HCT116 (cell line): ENCODE measurements at regions not wholly inside any gene's neighbourhood (a gene's known extent, or its start where the extent isn't known, plus 50 kb on each side); places are given as distances from the start of the nearest gene placed in this dataset.

Experiments
- ATAC-seq: fragments of 200-7000 bp; cut with Tn5 transposase; 2 replicates; pipeline ENCODE4 v1.9.1; 2020; ENCODE audit warnings: mild to moderate bottlenecking, moderate library complexity
- BruUV-seq: library from RNA; stranded (reverse); fragments of 400-500 nt; replicated peaks from 2 replicates; lab custom pipeline; 2021; lab: Mats Ljungman, UMichigan
- CTCF ChIA-PET: fragments of 300-600 bp; sonication (Branson Sonifier 250); formaldehyde crosslinking; loops from one replicate; lab custom pipeline; 2021; ENCODE audit warnings: antibody characterized with exemption; lab: Charles Lee
- POLR2A ChIA-PET: fragments of 300-600, 350-600 bp; sonication (Branson Sonifier 250); formaldehyde crosslinking; loops from one replicate; lab custom pipeline; 2021; ENCODE audit warnings: antibody characterized with exemption; lab: Charles Lee
- RAD21 ChIA-PET, 2 experiments: fragments of 300-600 bp; sonication (Branson Sonifier 250); formaldehyde crosslinking; loops; one replicate each; lab custom pipeline; 2023; ENCODE audit warnings: low total read pairs in 2 of 2; ENCODE audit not compliant: uncharacterized antibody in 2 of 2, unreplicated experiment in 2 of 2, low non-redundant PET in 1 of 2; lab: Charles Lee
- DNase-seq: peaks from one replicate; pipeline ENCODE4 v3.0.0-alpha.2; 2010; ENCODE audit warnings: low read depth, low spot score
- H2AFZ ChIP-seq: fragments of 200-600 bp; shearing (Covaris generic), sonication (generic); 2 replicates; pipeline ENCODE4 v1.6.1; 2017; ENCODE audit warnings: low read depth, mixed run types, mixed read lengths, antibody characterized with exemption, low read length; ENCODE audit not compliant: poor library complexity, severe bottlenecking
- H3K27ac ChIP-seq: 2 replicates; pipeline ENCODE4 v1.5.1; 2012; ENCODE audit warnings: low read depth, low read length
- H3K27me3 ChIP-seq: fragments of 200-600 bp; sonication (generic); 2 replicates; pipeline ENCODE4 v1.6.1; 2016; ENCODE audit warnings: mixed run types, low read length, mixed read lengths; ENCODE audit not compliant: insufficient read depth
- H3K36me3 ChIP-seq, 2 experiments: fragments of 200-500 bp in 1 of 2; fragments of 200-600 bp in 1 of 2; sonication (Bioruptor generic) in 1 of 2; sonication (generic) in 1 of 2; 2 replicates each; pipeline versions ENCODE4 v1.5.1 to v1.6.1; 2014 to 2016; ENCODE audit warnings: low read length in 2 of 2, inconsistent platforms in 1 of 2, mixed read lengths in 1 of 2, mixed run types in 1 of 2; ENCODE audit not compliant: insufficient read depth in 2 of 2, control insufficient read depth in 1 of 2
- H3K4me1 ChIP-seq, 2 experiments: fragments of 200-600 bp in 1 of 2; sonication (generic) in 1 of 2; 2 replicates each; pipeline versions ENCODE4 v1.5.1 to v1.6.1; 2012 to 2017; ENCODE audit warnings: low read length in 2 of 2, inconsistent platforms in 1 of 2, mild to moderate bottlenecking in 1 of 2, mixed read lengths in 1 of 2, mixed run types in 1 of 2, moderate library complexity in 1 of 2; ENCODE audit not compliant: insufficient read depth in 2 of 2, control insufficient read depth in 1 of 2
- H3K4me2 ChIP-seq: fragments of 200-600 bp; sonication (generic); 2 replicates; pipeline ENCODE4 v1.6.1; 2017; ENCODE audit warnings: mixed run types, low read length, mixed read lengths
- H3K4me3 ChIP-seq, 2 experiments: fragments of 200-600 bp in 1 of 2; sonication (generic) in 1 of 2; replicated peaks in 1 of 2; 2 replicates each; pipeline ENCODE4 v1.5.1; 2011 to 2016; ENCODE audit warnings: low read length in 2 of 2, control low read depth in 1 of 2, low read depth in 1 of 2, mild to moderate bottlenecking in 1 of 2, mixed read lengths in 1 of 2, mixed run types in 1 of 2
- H3K79me2 ChIP-seq: fragments of 200-600 bp; sonication (generic); 2 replicates; pipeline ENCODE4 v1.6.1; 2017; ENCODE audit warnings: mild to moderate bottlenecking, mixed run types, low read length, moderate library complexity, mixed read lengths; ENCODE audit not compliant: insufficient read depth
- H3K9ac ChIP-seq: fragments of 200-600 bp; sonication (generic); 2 replicates; pipeline ENCODE4 v1.6.1; 2016; ENCODE audit warnings: low read length, mixed read lengths
- H3K9me2 ChIP-seq: fragments of 200-600 bp; sonication (generic), shearing (Covaris generic); 2 replicates; pipeline ENCODE4 v1.6.1; 2017; ENCODE audit warnings: mixed run types, mild to moderate bottlenecking, moderate library complexity; ENCODE audit not compliant: insufficient read depth
- H3K9me3 ChIP-seq, 2 experiments: fragments of 200-500 bp in 1 of 2; fragments of 200-600 bp in 1 of 2; sonication (Bioruptor generic) in 1 of 2; sonication (generic) in 1 of 2; 2 replicates each; pipeline ENCODE4 v1.6.1; 2014 to 2017; ENCODE audit warnings: low read length in 2 of 2, mixed read lengths in 2 of 2, inconsistent platforms in 1 of 2, low read depth in 1 of 2, mild to moderate bottlenecking in 1 of 2, mixed run types in 1 of 2, moderate library complexity in 1 of 2; ENCODE audit not compliant: control insufficient read depth in 1 of 2, insufficient read depth in 1 of 2
- H4K20me1 ChIP-seq: fragments of 200-600 bp; sonication (generic), shearing (Covaris generic); 2 replicates; pipeline ENCODE4 v1.6.1; 2017; ENCODE audit warnings: mixed run types, mild to moderate bottlenecking, moderate library complexity; ENCODE audit not compliant: insufficient read depth
- ATF3 ChIP-seq: IDR thresholded peaks from 2 replicates; pipeline ENCODE4 v1.6.1; 2012
- CEBPB ChIP-seq: IDR thresholded peaks from 2 replicates; pipeline ENCODE4 v1.6.1; 2012; ENCODE audit warnings: low read depth
- CTCF ChIP-seq, 3 experiments: fragments of 200-600 bp in 1 of 3; sonication (generic) in 1 of 3; IDR thresholded peaks in 2 of 3; conservative IDR thresholded peaks in 1 of 3; 2 replicates each; pipeline ENCODE4 v1.5.1; 2012 to 2017; ENCODE audit warnings: low read depth in 2 of 3, low read length in 2 of 3, antibody characterized with exemption in 1 of 3, borderline replicate concordance in 1 of 3, control low read depth in 1 of 3, mild to moderate bottlenecking in 1 of 3, mixed read lengths in 1 of 3, mixed run types in 1 of 3, moderate library complexity in 1 of 3; ENCODE audit not compliant: insufficient read depth in 1 of 3
- EGR1 ChIP-seq: IDR thresholded peaks from 2 replicates; pipeline ENCODE4 v1.6.1; 2012; ENCODE audit warnings: low read depth
- EZH2 ChIP-seq: fragments of 200-600 bp; sonication (generic); IDR thresholded peaks from 2 replicates; pipeline ENCODE4 v1.6.1; 2017; ENCODE audit warnings: antibody characterized with exemption, mixed run types
- FOSL1 ChIP-seq: IDR thresholded peaks from 2 replicates; pipeline ENCODE4 v1.6.1; 2012; ENCODE audit warnings: low read depth
- MAX ChIP-seq: IDR thresholded peaks from 2 replicates; pipeline ENCODE4 v1.6.1; 2012
- POLR2AphosphoS5 ChIP-seq: IDR thresholded peaks from 2 replicates; pipeline ENCODE4 v1.6.1; 2011; ENCODE audit warnings: mild to moderate bottlenecking, low read depth, low read length, moderate library complexity
- RAD21 ChIP-seq: IDR thresholded peaks from 2 replicates; pipeline ENCODE4 v1.6.1; 2012; ENCODE audit warnings: low read depth, mild to moderate bottlenecking
- SRF ChIP-seq: IDR thresholded peaks from 2 replicates; pipeline ENCODE4 v1.6.1; 2012; ENCODE audit warnings: low read depth
- ZNF274 ChIP-seq: fragments of 200-500 bp; sonication (Bioruptor generic); IDR thresholded peaks from 2 replicates; pipeline ENCODE4 v1.6.1; 2014; ENCODE audit warnings: mild to moderate bottlenecking, low read depth, low read length, inconsistent platforms
- intact Hi-C: fragments of 100-400 bp; cut with micrococcal nuclease; formaldehyde crosslinking; loops from 2 replicates; pipeline ENCODE4 v1.10.0; 2022

GRCh38 chr7:38057829-38058228, 120.2 kb upstream of the STARD3NL start (continued):
- no peak for TF ChIP-seq CTCF (IDR thresholded peaks at IDR 0.05 in 2 of 3, conservative IDR thresholded peaks at IDR 0.05 in 1 of 3; ENCODE audit: borderline replicate concordance in 1 of 3, insufficient read depth in 1 of 3, low read depth in 2 of 3, low read length in 2 of 3)
- no peak for TF ChIP-seq ATF3
- no peak for TF ChIP-seq ZNF274
- TF ChIP-seq POLR2AphosphoS5 = no peak
- TF ChIP-seq SRF = no peak
- TF ChIP-seq EGR1 = no peak
- no peak for TF ChIP-seq EZH2
- no peak for TF ChIP-seq RAD21
- no peak for TF ChIP-seq CEBPB
- no peak for TF ChIP-seq MAX
- no peak for TF ChIP-seq FOSL1

- H4K20me1 ChIP-seq = no peaks in the 10 kb centered on the region
- ATAC-seq (no peak), DNase-seq (no peak)
- H3K4me3 ChIP-seq = no peak overlapping the region
- no peak overlapping the region for H3K27ac ChIP-seq
- H3K9ac ChIP-seq = no peak overlapping the region
- H3K4me2 ChIP-seq = no peak overlapping the region
- H3K27me3 ChIP-seq = no peaks in the 10 kb centered on the region; the same call in 1 of the 2 replicates
- no TSS peak for BruUV-seq
- no peak overlapping the region for H2AFZ ChIP-seq
- no peaks in the 10 kb centered on the region for H3K36me3 ChIP-seq
- ChIA-PET CTCF (interaction anchor here (1.1 to 1.7 kb wide), 2 partner anchors 10 kb away, joined by 5 to 7 read pairs; no protein-coding TSS in a partner anchor), RAD21 (no interaction called here), POLR2A (no interaction called here)
- H3K4me1 ChIP-seq = no peaks in the 10 kb centered on the region
- no peak for TF ChIP-seq ATF3
- H3K9me2 ChIP-seq = no peaks in the 10 kb centered on the region
- H3K9me3 ChIP-seq = no peaks in the 10 kb centered on the region
- H3K79me2 ChIP-seq = no peaks in the 10 kb centered on the region
- intact Hi-C loops = no loop called here
Measured at GRCh38 chr7:38060116-38060515, 117.9 kb upstream of the STARD3NL start.
